MM.1S (cell line): ENCODE measurements at regions not wholly inside any gene's neighbourhood (a gene's known extent, or its start where the extent isn't known, plus 50 kb on each side); places are given as distances from the start of the nearest gene placed in this dataset.

Experiments used
- DNase-seq: peaks from one replicate; pipeline ENCODE4 v3.0.0-alpha.2; 2015
- H2AFZ ChIP-seq: fragments of 300-600 bp; sonication (generic); 2 replicates; pipeline ENCODE4 v1.6.0; 2016; ENCODE audit warnings: antibody characterized with exemption, low read length
- H3F3A ChIP-seq: fragments of 300-600 bp; sonication (generic); 2 replicates; pipeline ENCODE4 v1.6.1; 2016; ENCODE audit warnings: mild to moderate bottlenecking, antibody characterized with exemption, low read length, moderate library complexity, mixed read lengths; ENCODE audit not compliant: insufficient read depth
- H3K27ac ChIP-seq: fragments of 300-600 bp; sonication (generic); 2 replicates; pipeline ENCODE4 v1.5.1; 2016; ENCODE audit warnings: mild to moderate bottlenecking, low read length
- H3K27me3 ChIP-seq: fragments of 300-600 bp; sonication (generic); replicated peaks from 2 replicates; pipeline ENCODE4 v1.6.0; 2016; ENCODE audit warnings: low read length; ENCODE audit not compliant: insufficient read depth
- H3K36me3 ChIP-seq: fragments of 300-600 bp; sonication (generic); replicated peaks from 2 replicates; pipeline ENCODE4 v1.6.1; 2016; ENCODE audit warnings: mild to moderate bottlenecking, low read length, mixed read lengths; ENCODE audit not compliant: insufficient read depth
- H3K4me1 ChIP-seq: fragments of 300-600 bp; sonication (generic); 2 replicates; pipeline ENCODE4 v1.6.1; 2016; ENCODE audit warnings: low read length, mixed read lengths
- H3K4me2 ChIP-seq: fragments of 300-600 bp; sonication (generic); 2 replicates; pipeline ENCODE4 v1.6.0; 2016; ENCODE audit warnings: low read depth, low read length
- H3K4me3 ChIP-seq: fragments of 300-600 bp; sonication (generic); 2 replicates; pipeline ENCODE4 v1.5.1; 2016; ENCODE audit warnings: low read length, mixed read lengths
- H3K79me2 ChIP-seq: fragments of 300-600 bp; sonication (generic); 2 replicates; pipeline ENCODE4 v1.6.1; 2016; ENCODE audit warnings: mixed run types, low read length, mixed read lengths
- H3K9ac ChIP-seq: fragments of 300-600 bp; sonication (generic); 2 replicates; pipeline ENCODE4 v1.6.1; 2016; ENCODE audit warnings: low read length, mixed read lengths
- H3K9me2 ChIP-seq: fragments of 300-600 bp; sonication (generic); replicated peaks from 2 replicates; pipeline ENCODE4 v1.6.1; 2016; ENCODE audit warnings: mild to moderate bottlenecking, low read length, mixed read lengths; ENCODE audit not compliant: insufficient read depth
- H3K9me3 ChIP-seq: fragments of 300-600 bp; sonication (generic); replicated peaks from 2 replicates; pipeline ENCODE4 v1.6.1; 2016; ENCODE audit warnings: mild to moderate bottlenecking, low read length, mixed read lengths; ENCODE audit not compliant: insufficient read depth
- H4K20me1 ChIP-seq: fragments of 300-600 bp; sonication (generic); 2 replicates; pipeline ENCODE4 v1.6.1; 2016; ENCODE audit warnings: mild to moderate bottlenecking, low read length, moderate library complexity, mixed read lengths; ENCODE audit not compliant: insufficient read depth
- CTCF ChIP-seq: fragments of 300-600 bp; sonication (generic); IDR thresholded peaks from 2 replicates; pipeline ENCODE4 v1.5.1; 2016; ENCODE audit warnings: antibody characterized with exemption, low read length, mixed read lengths
- EZH2 ChIP-seq: fragments of 300-600 bp; sonication (generic); optimal IDR thresholded peaks from 2 replicates; pipeline ENCODE3; 2017; ENCODE audit warnings: low read depth, mild to moderate bottlenecking, antibody characterized with exemption, low read length, mixed read lengths
- EZH2phosphoT487 ChIP-seq: fragments of 300-600 bp; sonication (generic); IDR thresholded peaks from 2 replicates; pipeline ENCODE4 v1.6.1; 2018; ENCODE audit warnings: antibody characterized with exemption, low read length

- no peaks in the 10 kb centered on the region for H3F3A ChIP-seq
- H3K9me2 ChIP-seq = no peaks in the 10 kb centered on the region
- H3K4me3 ChIP-seq = no peak overlapping the region
- H3K27me3 ChIP-seq = no peaks in the 10 kb centered on the region
- TF ChIP-seq EZH2 (no peak), CTCF (no peak), EZH2phosphoT487 (no peak)
- H3K36me3 ChIP-seq = no peaks in the 10 kb centered on the region
- no peak overlapping the region for H3K27ac ChIP-seq
- H3K79me2 ChIP-seq = no peaks in the 10 kb centered on the region
- H2AFZ ChIP-seq = no peak overlapping the region
- no peaks in the 10 kb centered on the region for H4K20me1 ChIP-seq
- H3K4me2 ChIP-seq = no peak overlapping the region
- no peaks in the 10 kb centered on the region for H3K9me3 ChIP-seq
- no peak for DNase-seq
- H3K4me1 ChIP-seq = no peaks in the 10 kb centered on the region
- H3K9ac ChIP-seq = no peak overlapping the region
Measured at GRCh38 chr2:67633212-67633856, 236.2 kb downstream of the ETAA1 start.

GRCh38 chr2:67638146-67638545 is 241.0 kb downstream of the ETAA1 start:
- H4K20me1 ChIP-seq = no peaks in the 10 kb centered on the region
- H3F3A ChIP-seq = no peaks in the 10 kb centered on the region
- H3K9me3 ChIP-seq = no peaks in the 10 kb centered on the region
- H3K36me3 ChIP-seq = no peaks in the 10 kb centered on the region
- H3K4me2 ChIP-seq = no peak overlapping the region
- no peaks in the 10 kb centered on the region for H3K9me2 ChIP-seq
- no peaks in the 10 kb centered on the region for H3K79me2 ChIP-seq
- no peak overlapping the region for H3K4me3 ChIP-seq
- H3K4me1 ChIP-seq = no peaks in the 10 kb centered on the region
- no peak overlapping the region for H2AFZ ChIP-seq
- H3K9ac ChIP-seq = no peak overlapping the region
- TF ChIP-seq CTCF (no peak), EZH2 (no peak), EZH2phosphoT487 (no peak)
- H3K27me3 ChIP-seq = no peaks in the 10 kb centered on the region
- H3K27ac ChIP-seq = no peak overlapping the region
- no peak for DNase-seq

- H3K27me3 ChIP-seq = no peaks in the 10 kb centered on the region
- no peak overlapping the region for H3K4me3 ChIP-seq
- no peaks in the 10 kb centered on the region for H3K4me1 ChIP-seq
- TF ChIP-seq EZH2 (no peak), EZH2phosphoT487 (no peak), CTCF (no peak)
- H3K9me2 ChIP-seq = no peaks in the 10 kb centered on the region
- no peak for DNase-seq
- H3K9ac ChIP-seq = no peak overlapping the region
- no peak overlapping the region for H3K27ac ChIP-seq
- no peak overlapping the region for H2AFZ ChIP-seq
- H3K9me3 ChIP-seq = no peaks in the 10 kb centered on the region
- H4K20me1 ChIP-seq = no peaks in the 10 kb centered on the region
- H3K4me2 ChIP-seq = no peak overlapping the region
- H3K79me2 ChIP-seq = no peaks in the 10 kb centered on the region
- no peaks in the 10 kb centered on the region for H3F3A ChIP-seq
- H3K36me3 ChIP-seq = no peaks in the 10 kb centered on the region
Measured at GRCh38 chr2:67641312-67642045, 244.3 kb downstream of the ETAA1 start.
